ENCODE measurements at regions not wholly inside any gene's neighbourhood (a gene's known extent, or its start where the extent isn't known, plus 50 kb on each side); places are given as distances from the start of the nearest gene placed in this dataset.

DNA sequence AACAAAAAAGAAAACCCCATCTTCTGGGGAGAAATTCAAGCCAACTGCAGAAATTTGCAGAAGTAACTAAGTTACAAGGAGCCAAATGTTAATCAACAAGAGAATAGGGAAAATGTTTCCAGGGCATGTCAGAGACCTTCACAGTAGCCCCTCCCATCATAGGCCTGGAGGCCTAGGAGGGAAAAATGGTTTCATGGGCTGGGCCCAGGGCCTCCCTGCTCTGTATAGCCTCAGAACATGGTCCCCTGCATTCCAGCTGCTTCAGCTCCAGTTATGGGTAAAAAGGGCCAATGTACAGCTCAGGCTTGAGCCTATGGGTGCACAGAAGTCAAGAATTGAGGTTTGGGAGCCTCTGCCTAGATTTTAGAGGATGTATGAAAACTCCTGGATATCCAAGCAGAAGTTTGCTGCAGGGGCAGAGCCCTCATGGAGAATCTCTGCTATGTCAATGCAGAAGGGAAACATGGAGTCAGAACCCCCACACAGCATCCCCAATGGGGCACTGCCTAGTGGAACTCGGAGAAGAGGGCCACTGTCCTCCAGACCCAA is 260.9 kb downstream of the DUSP6 start:
- no peak for TF ChIP-seq CTCF (IDR thresholded peaks at IDR 0.05)
- Histone ChIP-seq H3K9me3 (ENCODE audit: control insufficient read depth, low read length) (no peaks in the 10 kb centered on the region), H3K27ac (no peak overlapping the region), H3K27me3 (ENCODE audit: control insufficient read depth, insufficient read depth, low read length) (no peaks in the 10 kb centered on the region), H2AFZ (no peak overlapping the region), H3K4me3 (ENCODE audit: low read depth, low read length) (no peak overlapping the region), H3K4me1 (no peaks in the 10 kb centered on the region), H3K36me3 (ENCODE audit: control insufficient read depth, insufficient read depth, low read length) (no peaks in the 10 kb centered on the region), H3K79me2 (no peaks in the 10 kb centered on the region), H3K4me2 (ENCODE audit: low read length) (no peak overlapping the region), H3K9ac (no peak overlapping the region)

- no peak overlapping the region for H2AFZ ChIP-seq
- H3K4me2 ChIP-seq (ENCODE audit: low read length), result no peak overlapping the region
- no peaks in the 10 kb centered on the region for H3K27me3 ChIP-seq (ENCODE audit: control insufficient read depth, insufficient read depth, low read length)
- H3K27ac ChIP-seq, result no peak overlapping the region
- H3K36me3 ChIP-seq (ENCODE audit: control insufficient read depth, insufficient read depth, low read length), result no peaks in the 10 kb centered on the region
- no peaks in the 10 kb centered on the region for H3K9me3 ChIP-seq (ENCODE audit: control insufficient read depth, low read length)
- TF ChIP-seq CTCF (IDR thresholded peaks at IDR 0.05), result no peak
- no peaks in the 10 kb centered on the region for H3K4me1 ChIP-seq
- no peak overlapping the region for H3K9ac ChIP-seq
- H3K4me3 ChIP-seq (ENCODE audit: low read depth, low read length), result no peak overlapping the region
- no peaks in the 10 kb centered on the region for H3K79me2 ChIP-seq
Measured at GRCh38 chr12:89089264-89089663, 263.0 kb downstream of the DUSP6 start.

DNA sequence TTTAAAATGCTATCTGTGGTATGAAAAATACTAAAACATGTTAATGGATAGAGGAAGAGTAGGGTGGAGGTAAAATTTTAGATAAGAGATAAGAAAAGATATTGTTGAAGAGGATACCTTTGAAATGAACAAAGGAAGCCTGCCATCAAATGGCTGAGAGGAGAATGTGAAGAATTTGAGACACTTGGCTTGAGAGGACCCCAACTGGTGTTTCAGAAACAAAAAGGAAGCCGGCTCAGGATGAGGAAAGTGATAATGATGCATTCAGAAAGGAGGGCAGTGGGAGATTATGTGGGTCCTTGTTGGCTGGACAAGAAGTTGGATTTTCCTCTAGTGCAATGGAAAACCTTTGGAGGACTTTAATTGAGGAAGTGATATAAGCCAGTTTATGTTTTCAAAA is 264.4 kb downstream of the DUSP6 start:
- Histone ChIP-seq H3K79me2 (no peaks in the 10 kb centered on the region), H3K9me3 (ENCODE audit: control insufficient read depth, low read length) (no peaks in the 10 kb centered on the region), H3K27ac (no peak overlapping the region), H3K4me3 (ENCODE audit: low read depth, low read length) (no peak overlapping the region), H3K27me3 (ENCODE audit: control insufficient read depth, insufficient read depth, low read length) (no peaks in the 10 kb centered on the region), H3K36me3 (ENCODE audit: control insufficient read depth, insufficient read depth, low read length) (no peaks in the 10 kb centered on the region), H3K4me2 (ENCODE audit: low read length) (no peak overlapping the region), H2AFZ (peak overlapping the region; percentile 31), H3K4me1 (no peaks in the 10 kb centered on the region), H3K9ac (no peak overlapping the region)
- no peak for TF ChIP-seq CTCF (IDR thresholded peaks at IDR 0.05)

GRCh38 chr12:89087149-89087825 is 265.0 kb downstream of the DUSP6 start:
- Histone ChIP-seq H3K4me3 (ENCODE audit: low read depth, low read length) (no peak overlapping the region), H3K36me3 (ENCODE audit: control insufficient read depth, insufficient read depth, low read length) (no peaks in the 10 kb centered on the region), H3K9ac (no peak overlapping the region), H3K4me1 (peaks cover under 1% of the 10 kb centered on the region), H2AFZ (peak overlapping the region; percentile 31), H3K27ac (no peak overlapping the region), H3K27me3 (ENCODE audit: control insufficient read depth, insufficient read depth, low read length) (no peaks in the 10 kb centered on the region), H3K9me3 (ENCODE audit: control insufficient read depth, low read length) (no peaks in the 10 kb centered on the region), H3K4me2 (ENCODE audit: low read length) (no peak overlapping the region), H3K79me2 (no peaks in the 10 kb centered on the region)
- no peak for TF ChIP-seq CTCF (IDR thresholded peaks at IDR 0.05)

DNA sequence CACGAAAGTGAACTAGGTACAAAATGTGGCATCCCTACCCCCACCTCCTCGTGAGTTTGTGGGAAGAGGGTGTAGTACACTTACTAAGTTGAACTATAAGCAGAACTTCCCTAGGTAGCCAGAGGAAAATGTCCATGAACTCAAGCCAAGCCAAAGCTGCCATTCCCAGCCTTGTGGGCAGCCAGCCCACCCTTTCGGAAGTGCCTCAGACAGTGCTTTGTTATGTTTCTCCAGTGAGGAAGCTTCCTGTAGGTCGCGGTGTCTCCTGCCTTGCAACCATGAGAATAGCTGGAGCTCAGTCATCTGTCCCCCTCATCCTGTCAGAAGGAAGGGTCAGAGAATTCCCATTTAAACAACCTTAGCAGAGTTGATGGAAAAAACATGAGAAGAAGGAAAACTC is 266.9 kb downstream of the DUSP6 start:
- no peaks in the 10 kb centered on the region for H3K27me3 ChIP-seq (ENCODE audit: control insufficient read depth, insufficient read depth, low read length)
- H2AFZ ChIP-seq, result no peak overlapping the region
- no peaks in the 10 kb centered on the region for H3K9me3 ChIP-seq (ENCODE audit: control insufficient read depth, low read length)
- H3K4me3 ChIP-seq (ENCODE audit: low read depth, low read length), result no peak overlapping the region
- H3K4me1 ChIP-seq, result peaks cover 8% of the 10 kb centered on the region
- no peaks in the 10 kb centered on the region for H3K36me3 ChIP-seq (ENCODE audit: control insufficient read depth, insufficient read depth, low read length)
- H3K27ac ChIP-seq, result no peak overlapping the region
- TF ChIP-seq CTCF (IDR thresholded peaks at IDR 0.05), result no peak
- H3K4me2 ChIP-seq (ENCODE audit: low read length), result no peak overlapping the region
- no peaks in the 10 kb centered on the region for H3K79me2 ChIP-seq
- H3K9ac ChIP-seq, result no peak overlapping the region
